ENCODE measurements at regions not wholly inside any gene's neighbourhood (a gene's known extent, or its start where the extent isn't known, plus 50 kb on each side); places are given as distances from the start of the nearest gene placed in this dataset.
A peak's percentile ranks its signal among the peaks of the same experiment; 100 is the strongest.

- intact Hi-C loops (cut with micrococcal nuclease) = no loop called here
- DNase-seq (ENCODE audit: low spot score) = no peak
- Mint-ChIP-seq H3K36me3 (ENCODE audit: low read depth) (no peaks in the 10 kb centered on the region), H3K4me1 (ENCODE audit: low read depth) (peaks cover 4% of the 10 kb centered on the region), H3K27me3 (ENCODE audit: insufficient read depth) (peaks cover 38% of the 10 kb centered on the region), H3K9me3 (no peaks in the 10 kb centered on the region), H3K4me3 (no peak overlapping the region), H3K27ac (no peak overlapping the region)
These were observed 80.8 kb downstream of the TSPAN17 start for GRCh38 chr5:176727983-176728675.

- no peaks in the 10 kb centered on the region for H3K4me1 Mint-ChIP-seq (ENCODE audit: low read depth)
- H3K27me3 Mint-ChIP-seq (ENCODE audit: insufficient read depth) = peaks cover 33% of the 10 kb centered on the region
- no peaks in the 10 kb centered on the region for H3K36me3 Mint-ChIP-seq (ENCODE audit: low read depth)
- no peaks in the 10 kb centered on the region for H3K9me3 Mint-ChIP-seq
- DNase-seq (ENCODE audit: low spot score) = no peak
- intact Hi-C loops (cut with micrococcal nuclease) = no loop called here
- no peak overlapping the region for H3K27ac Mint-ChIP-seq
- H3K4me3 Mint-ChIP-seq = no peak overlapping the region
These were observed 81.5 kb upstream of the UNC5A start for GRCh38 chr5:176728831-176729251.

- Mint-ChIP-seq H3K27me3 (ENCODE audit: insufficient read depth) (peaks cover 20% of the 10 kb centered on the region), H3K36me3 (ENCODE audit: low read depth) (no peaks in the 10 kb centered on the region), H3K27ac (no peak overlapping the region), H3K4me1 (ENCODE audit: low read depth) (no peaks in the 10 kb centered on the region), H3K4me3 (no peak overlapping the region), H3K9me3 (no peaks in the 10 kb centered on the region)
- intact Hi-C loops (cut with micrococcal nuclease) = no loop called here
- no peak for DNase-seq (ENCODE audit: low spot score)
These were observed 79.4 kb upstream of the UNC5A start for GRCh38 chr5:176730815-176731475.

- H3K27ac Mint-ChIP-seq = no peak overlapping the region
- intact Hi-C loops (cut with micrococcal nuclease) = no loop called here
- peaks cover 15% of the 10 kb centered on the region for H3K27me3 Mint-ChIP-seq (ENCODE audit: insufficient read depth)
- no peak overlapping the region for H3K4me3 Mint-ChIP-seq
- H3K4me1 Mint-ChIP-seq (ENCODE audit: low read depth) = no peaks in the 10 kb centered on the region
- H3K9me3 Mint-ChIP-seq = no peaks in the 10 kb centered on the region
- no peak for DNase-seq (ENCODE audit: low spot score)
- no peaks in the 10 kb centered on the region for H3K36me3 Mint-ChIP-seq (ENCODE audit: low read depth)
These were observed 78.7 kb upstream of the UNC5A start for GRCh38 chr5:176731506-176732160.

GRCh38 chr5:176732306-176732705, 78.1 kb upstream of the UNC5A start:
- no peak overlapping the region for H3K4me3 Mint-ChIP-seq
- peaks cover 15% of the 10 kb centered on the region for H3K27me3 Mint-ChIP-seq (ENCODE audit: insufficient read depth)
- no peaks in the 10 kb centered on the region for H3K36me3 Mint-ChIP-seq (ENCODE audit: low read depth)
- H3K4me1 Mint-ChIP-seq (ENCODE audit: low read depth) = no peaks in the 10 kb centered on the region
- H3K9me3 Mint-ChIP-seq = no peaks in the 10 kb centered on the region
- intact Hi-C loops (cut with micrococcal nuclease) = no loop called here
- H3K27ac Mint-ChIP-seq = no peak overlapping the region
- DNase-seq (ENCODE audit: low spot score) = no peak

- H3K4me1 Mint-ChIP-seq (ENCODE audit: low read depth) = no peaks in the 10 kb centered on the region
- no peak for DNase-seq (ENCODE audit: low spot score)
- H3K27me3 Mint-ChIP-seq (ENCODE audit: insufficient read depth) = peaks cover 17% of the 10 kb centered on the region
- H3K27ac Mint-ChIP-seq = no peak overlapping the region
- H3K9me3 Mint-ChIP-seq = no peaks in the 10 kb centered on the region
- no peaks in the 10 kb centered on the region for H3K36me3 Mint-ChIP-seq (ENCODE audit: low read depth)
- intact Hi-C loops (cut with micrococcal nuclease) = no loop called here
- H3K4me3 Mint-ChIP-seq = no peak overlapping the region
These were observed 77.5 kb upstream of the UNC5A start for GRCh38 chr5:176732736-176733405.

- H3K4me1 Mint-ChIP-seq (ENCODE audit: low read depth) = no peaks in the 10 kb centered on the region
- H3K9me3 Mint-ChIP-seq = no peaks in the 10 kb centered on the region
- H3K27ac Mint-ChIP-seq = peak overlapping the region; percentile 34
- no peaks in the 10 kb centered on the region for H3K36me3 Mint-ChIP-seq (ENCODE audit: low read depth)
- intact Hi-C loops (cut with micrococcal nuclease) = no loop called here
- no peak for DNase-seq (ENCODE audit: low spot score)
- no peak overlapping the region for H3K4me3 Mint-ChIP-seq
- H3K27me3 Mint-ChIP-seq (ENCODE audit: insufficient read depth) = peaks cover 20% of the 10 kb centered on the region
These were observed 76.7 kb upstream of the UNC5A start for GRCh38 chr5:176733406-176734262.

GRCh38 chr5:176734756-176735342, 75.5 kb upstream of the UNC5A start:
- H3K4me3 Mint-ChIP-seq = no peak overlapping the region
- H3K36me3 Mint-ChIP-seq (ENCODE audit: low read depth) = no peaks in the 10 kb centered on the region
- H3K9me3 Mint-ChIP-seq = no peaks in the 10 kb centered on the region
- H3K27me3 Mint-ChIP-seq (ENCODE audit: insufficient read depth) = peaks cover 29% of the 10 kb centered on the region
- no peak for DNase-seq (ENCODE audit: low spot score)
- intact Hi-C loops (cut with micrococcal nuclease) = no loop called here
- no peaks in the 10 kb centered on the region for H3K4me1 Mint-ChIP-seq (ENCODE audit: low read depth)
- no peak overlapping the region for H3K27ac Mint-ChIP-seq

- Mint-ChIP-seq H3K4me3 (no peak overlapping the region), H3K36me3 (ENCODE audit: low read depth) (no peaks in the 10 kb centered on the region), H3K27ac (no peak overlapping the region), H3K9me3 (no peaks in the 10 kb centered on the region), H3K4me1 (ENCODE audit: low read depth) (no peaks in the 10 kb centered on the region), H3K27me3 (ENCODE audit: insufficient read depth) (peaks cover 29% of the 10 kb centered on the region)
- intact Hi-C loops (cut with micrococcal nuclease) = no loop called here
- DNase-seq (ENCODE audit: low spot score) = no peak
These were observed 74.7 kb upstream of the UNC5A start for GRCh38 chr5:176735383-176736265.

- Mint-ChIP-seq H3K27me3 (ENCODE audit: insufficient read depth) (peaks cover 32% of the 10 kb centered on the region), H3K27ac (no peak overlapping the region), H3K36me3 (ENCODE audit: low read depth) (no peaks in the 10 kb centered on the region), H3K9me3 (no peaks in the 10 kb centered on the region), H3K4me1 (ENCODE audit: low read depth) (no peaks in the 10 kb centered on the region), H3K4me3 (no peak overlapping the region)
- DNase-seq (ENCODE audit: low spot score) = no peak
- intact Hi-C loops (cut with micrococcal nuclease) = no loop called here
These were observed 73.9 kb upstream of the UNC5A start for GRCh38 chr5:176736301-176736930.
